Sigmoid colon (tissue), 6 donors: ENCODE measurements at regions not wholly inside any gene's neighbourhood (a gene's known extent, or its start where the extent isn't known, plus 50 kb on each side); places are given as distances from the start of the nearest gene placed in this dataset.

Experiments used
- DNase-seq: peaks from one replicate; pipeline ENCODE4 v3.0.0-alpha.2; 2019
- H3K27ac ChIP-seq, 4 donors: fragments of 200-600 bp; sonication (generic); one replicate each; pipeline ENCODE4 v1.5.1; 2016 to 2019; ENCODE audit warnings: mild to moderate bottlenecking in 1 of 4
- H3K27me3 ChIP-seq, 3 donors: fragments of 200-600 bp; sonication (generic); one replicate each; pipeline ENCODE4 v1.5.1; 2019; ENCODE audit warnings: mild to moderate bottlenecking in 1 of 3
- H3K36me3 ChIP-seq, 4 donors: fragments of 200-600 bp; sonication (generic); one replicate each; pipeline ENCODE4 v1.5.1; 2016 to 2019
- H3K4me1 ChIP-seq, 4 donors: fragments of 200-600 bp; sonication (generic); one replicate each; pipeline ENCODE4 v1.5.1; 2017 to 2019
- H3K4me3 ChIP-seq, 4 donors: fragments of 200-600 bp; sonication (generic); one replicate each; pipeline ENCODE4 v1.5.1; 2017 to 2019; ENCODE audit warnings: mild to moderate bottlenecking in 2 of 4, moderate library complexity in 1 of 4
- H3K9me3 ChIP-seq, 4 donors: fragments of 200-600 bp in 3 of 4; sonication (generic) in 3 of 4; one replicate each; pipeline versions ENCODE4 v1.5.1 to v1.6.1; 2013 to 2019
- EP300 ChIP-seq, 4 donors: sonication (generic); formaldehyde crosslinking; IDR thresholded peaks; one replicate each; pipeline ENCODE4 v1.6.1; 2017; ENCODE audit warnings: antibody characterized with exemption in 4 of 4
- POLR2A ChIP-seq, 2 donors: fragments of 450-650 bp; IDR thresholded peaks; one replicate each; pipeline ENCODE4 v1.6.1; 2016; ENCODE audit warnings: antibody characterized with exemption in 2 of 2, mild to moderate bottlenecking in 2 of 2, moderate library complexity in 2 of 2
- POLR2AphosphoS5 ChIP-seq, 4 donors: sonication (generic); formaldehyde crosslinking; IDR thresholded peaks; one replicate each; pipeline ENCODE4 v1.6.1; 2017; ENCODE audit warnings: antibody characterized with exemption in 4 of 4
- WGBS, 2 donors: extraction: QIAGEN DNeasy Blood & Tissue Kit; methylation state at CpG; one replicate each; pipeline ENCODE4 v1.1.7; 2013; 5-methylcytosine and 5-hydroxymethylcytosine counted together
- intact Hi-C: fragments of 100-400 bp; cut with DNase I; formaldehyde crosslinking; loops from one replicate; pipeline ENCODE4 v1.15.1; 2023
- TF ChIP-seq, protein P1 (sequence below), 4 experiments: fragments of 450-650 bp in 3 of 4; fragments of 200-600 bp in 1 of 4; IDR thresholded peaks; one replicate each; pipeline ENCODE4 v1.5.1; 2016 to 2019; ENCODE audit warnings: antibody characterized with exemption in 4 of 4, mild to moderate bottlenecking in 3 of 4, moderate library complexity in 2 of 4
- donor health status: healthy with polysubstance abuse.
- donor health status: healthy.

DNA sequence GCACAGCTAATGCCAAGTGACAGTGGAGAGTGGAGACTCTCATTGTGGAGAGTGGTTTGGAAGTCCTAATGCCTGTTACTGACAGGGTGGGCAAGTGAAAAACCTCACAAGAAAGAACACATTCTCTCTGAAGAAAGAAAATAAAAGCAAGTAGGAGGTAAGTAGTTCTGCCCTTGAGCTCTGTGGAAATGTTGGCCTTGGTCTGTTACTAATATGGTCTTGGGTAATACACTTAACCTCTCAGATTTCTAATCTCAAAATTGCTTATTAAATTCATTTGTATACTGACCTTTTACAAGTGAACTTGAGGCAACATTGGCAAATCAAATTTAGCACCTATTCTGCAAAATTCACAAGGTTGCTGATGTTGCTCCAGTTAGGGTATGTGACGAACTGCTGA, 291.6 kb upstream of the CBLB start:
- TF ChIP-seq, protein P1, sequence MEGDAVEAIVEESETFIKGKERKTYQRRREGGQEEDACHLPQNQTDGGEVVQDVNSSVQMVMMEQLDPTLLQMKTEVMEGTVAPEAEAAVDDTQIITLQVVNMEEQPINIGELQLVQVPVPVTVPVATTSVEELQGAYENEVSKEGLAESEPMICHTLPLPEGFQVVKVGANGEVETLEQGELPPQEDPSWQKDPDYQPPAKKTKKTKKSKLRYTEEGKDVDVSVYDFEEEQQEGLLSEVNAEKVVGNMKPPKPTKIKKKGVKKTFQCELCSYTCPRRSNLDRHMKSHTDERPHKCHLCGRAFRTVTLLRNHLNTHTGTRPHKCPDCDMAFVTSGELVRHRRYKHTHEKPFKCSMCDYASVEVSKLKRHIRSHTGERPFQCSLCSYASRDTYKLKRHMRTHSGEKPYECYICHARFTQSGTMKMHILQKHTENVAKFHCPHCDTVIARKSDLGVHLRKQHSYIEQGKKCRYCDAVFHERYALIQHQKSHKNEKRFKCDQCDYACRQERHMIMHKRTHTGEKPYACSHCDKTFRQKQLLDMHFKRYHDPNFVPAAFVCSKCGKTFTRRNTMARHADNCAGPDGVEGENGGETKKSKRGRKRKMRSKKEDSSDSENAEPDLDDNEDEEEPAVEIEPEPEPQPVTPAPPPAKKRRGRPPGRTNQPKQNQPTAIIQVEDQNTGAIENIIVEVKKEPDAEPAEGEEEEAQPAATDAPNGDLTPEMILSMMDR (IDR thresholded peaks at IDR 0.05): no peak
- no peak for TF ChIP-seq POLR2A (IDR thresholded peaks at IDR 0.05)
- no peak for TF ChIP-seq EP300 (IDR thresholded peaks at IDR 0.05)
- no peak for TF ChIP-seq POLR2AphosphoS5 (IDR thresholded peaks at IDR 0.05)
- Histone ChIP-seq H3K27me3 (no peaks in the 10 kb centered on the region), H3K9me3 (peaks cover 0 to 5% (median 0%) of the 10 kb centered on the region in 4 donors), H3K4me3 (no peak overlapping the region), H3K27ac (no peak overlapping the region), H3K36me3 (no peaks in the 10 kb centered on the region), H3K4me1 (no peaks in the 10 kb centered on the region)
- no peak for DNase-seq
- WGBS, 2 donors: 93 to 95% methylated on average over 1 of the region's 1 CpG
- intact Hi-C loops: no loop called here

DNA sequence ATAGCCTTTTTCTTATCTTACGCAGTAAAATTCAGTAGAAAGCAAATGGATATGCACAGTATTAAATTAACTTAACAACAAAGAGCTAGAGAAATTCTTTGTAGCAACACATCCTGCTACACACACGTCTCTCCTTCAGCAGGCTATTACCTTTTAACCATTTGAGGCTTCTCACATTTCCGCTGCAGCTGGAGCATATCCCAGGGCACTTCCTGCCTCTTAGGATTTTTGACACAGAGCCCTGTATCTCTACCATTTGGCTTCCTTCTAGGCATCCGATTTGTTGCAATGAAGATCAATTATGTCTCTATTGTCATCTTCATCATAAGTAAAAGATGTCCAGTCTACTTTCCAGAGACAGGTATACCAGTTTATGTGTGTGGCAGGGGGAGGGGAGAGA, 292.4 kb upstream of the CBLB start:
- DNase-seq: no peak
- intact Hi-C loops: no loop called here
- no peaks in the 10 kb centered on the region for H3K27me3 ChIP-seq
- no peaks in the 10 kb centered on the region for H3K4me1 ChIP-seq
- H3K36me3 ChIP-seq: no peaks in the 10 kb centered on the region
- H3K27ac ChIP-seq: no peak overlapping the region
- no peak overlapping the region for H3K4me3 ChIP-seq
- 31 to 65% methylated on average over 4 of the region's 4 CpGs for WGBS, 2 donors
- TF ChIP-seq POLR2A (IDR thresholded peaks at IDR 0.05): no peak
- no peak for TF ChIP-seq POLR2AphosphoS5 (IDR thresholded peaks at IDR 0.05)
- TF ChIP-seq, protein P1 (IDR thresholded peaks at IDR 0.05): no peak
- no peak for TF ChIP-seq EP300 (IDR thresholded peaks at IDR 0.05)
- H3K9me3 ChIP-seq: peaks cover 0 to 5% (median 0%) of the 10 kb centered on the region in 4 donors

DNA sequence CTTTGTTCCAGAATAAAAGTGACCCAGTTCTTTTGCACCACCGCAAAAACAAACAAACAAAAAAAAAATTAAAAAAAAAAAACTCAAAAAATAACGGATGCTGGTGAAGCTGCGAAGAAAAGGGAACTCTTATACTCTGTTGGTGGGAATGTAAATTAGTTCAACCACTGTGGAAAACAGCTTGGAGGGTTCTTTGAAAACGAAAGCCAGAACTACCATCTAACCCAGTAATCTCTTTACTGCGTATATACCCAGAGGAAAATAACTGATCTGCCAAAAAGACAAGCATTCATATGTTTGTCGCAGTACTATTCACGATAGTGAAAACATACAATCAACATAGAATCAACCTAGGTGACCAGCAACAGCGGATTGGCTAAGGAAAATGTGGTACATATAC, 298.9 kb upstream of the CBLB start:
- Histone ChIP-seq H3K27ac (no peak overlapping the region), H3K9me3 (peaks cover 0 to 2% (median 0%) of the 10 kb centered on the region in 4 donors), H3K4me1 (no peaks in the 10 kb centered on the region), H3K27me3 (no peaks in the 10 kb centered on the region), H3K36me3 (no peaks in the 10 kb centered on the region), H3K4me3 (no peak overlapping the region)
- no peak for DNase-seq
- 89 to 95% methylated on average over 8 of the region's 8 CpGs for WGBS, 2 donors
- TF ChIP-seq POLR2A (IDR thresholded peaks at IDR 0.05) (no peak), EP300 (IDR thresholded peaks at IDR 0.05) (no peak), POLR2AphosphoS5 (IDR thresholded peaks at IDR 0.05) (no peak)
- TF ChIP-seq, protein P1 (IDR thresholded peaks at IDR 0.05): no peak
- intact Hi-C loops: no loop called here

DNA sequence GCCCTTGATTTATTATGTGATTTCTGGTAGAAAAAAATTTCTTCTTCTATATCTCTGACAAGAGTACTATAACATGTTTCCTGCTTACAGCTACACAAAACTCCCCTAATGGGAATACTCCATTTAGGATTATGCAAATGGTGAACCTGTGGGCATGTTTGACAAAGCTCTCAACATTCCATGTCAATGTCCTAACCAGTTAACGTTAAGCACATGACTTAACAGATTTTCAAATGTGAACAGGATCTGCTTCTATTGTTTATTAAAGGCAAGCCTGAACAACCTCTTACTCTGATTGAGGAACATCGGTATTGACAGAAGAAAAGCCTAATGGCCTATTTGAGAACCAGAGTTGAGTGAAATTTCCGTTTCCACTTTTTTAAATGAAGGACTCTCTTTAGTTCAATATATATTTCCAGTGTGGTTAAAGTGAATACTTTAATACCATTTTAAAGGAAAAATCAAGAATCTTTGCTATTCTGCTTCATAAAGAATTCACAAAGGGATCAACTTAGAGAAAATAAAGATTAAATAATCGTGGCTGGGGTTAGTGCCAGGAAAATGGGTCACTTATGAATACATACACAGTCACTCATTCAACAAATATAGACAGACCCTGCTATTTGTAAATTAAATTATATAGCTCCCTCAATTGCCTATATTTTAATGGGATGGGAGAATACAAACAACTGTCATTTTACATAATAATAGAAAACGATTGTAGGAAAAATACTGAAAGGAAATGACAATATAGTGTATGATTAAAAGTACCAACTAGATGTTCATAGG, 300.3 kb upstream of the CBLB start:
- Histone ChIP-seq H3K9me3 (no peaks in the 10 kb centered on the region), H3K27me3 (no peaks in the 10 kb centered on the region), H3K4me3 (no peak overlapping the region), H3K27ac (no peak overlapping the region), H3K36me3 (no peaks in the 10 kb centered on the region), H3K4me1 (no peaks in the 10 kb centered on the region)
- DNase-seq: no peak
- intact Hi-C loops: no loop called here
- TF ChIP-seq EP300 (IDR thresholded peaks at IDR 0.05) (no peak), POLR2A (IDR thresholded peaks at IDR 0.05) (no peak), POLR2AphosphoS5 (IDR thresholded peaks at IDR 0.05) (no peak)
- TF ChIP-seq, protein P1 (IDR thresholded peaks at IDR 0.05): no peak
- 68 to 86% methylated on average over 5 of the region's 5 CpGs for WGBS, 2 donors
